GM12878 (cell line): ENCODE measurements at regions not wholly inside any gene's neighbourhood (a gene's known extent, or its start where the extent isn't known, plus 50 kb on each side); places are given as distances from the start of the nearest gene placed in this dataset.

Experiments used
- ATAC-seq: fragments of 200-7000 bp; cut with Tn5 transposase; 3 replicates; pipeline ENCODE4 v1.9.1; 2020; ENCODE audit warnings: mild to moderate bottlenecking, moderate library complexity
- BruUV-seq: library from RNA; stranded (reverse); fragments of 400-500 nt; replicated peaks from 2 replicates; lab custom pipeline; 2021; lab: Mats Ljungman, UMichigan
- CTCF ChIA-PET: fragments of 300-600 bp; sonication (Branson Sonifier 250); formaldehyde crosslinking; extraction: SDS; loops from one replicate; lab custom pipeline; 2021; ENCODE audit warnings: inconsistent platforms; lab: Yijun Ruan, JAX
- POLR2A ChIA-PET: fragments of 350-600 bp; formaldehyde crosslinking; extraction: SDS; loops from one replicate; lab custom pipeline; 2021; ENCODE audit warnings: inconsistent platforms; lab: Charles Lee
- RAD21 ChIA-PET: fragments of 300-600 bp; sonication (Branson Sonifier 250); formaldehyde crosslinking; loops from one replicate; lab custom pipeline; 2023; ENCODE audit warnings: antibody characterized with exemption; ENCODE audit not compliant: unreplicated experiment; lab: Charles Lee
- SMC1A ChIA-PET: fragments of 300-600 bp; sonication (Branson Sonifier 250); formaldehyde crosslinking; loops from one replicate; lab custom pipeline; 2023; ENCODE audit not compliant: unreplicated experiment, uncharacterized antibody; lab: Charles Lee
- DNase-seq: peaks from one replicate; pipeline ENCODE4 v3.0.0-alpha.2; 2011; ENCODE audit warnings: low read depth, low spot score
- FAIRE-seq: peaks from 3 replicates; lab custom pipeline; 2011; peaks lifted over from hg19 to GRCh38; lab: Jason Lieb, UNC
- H2AFZ ChIP-seq: 2 replicates; pipeline ENCODE4 v1.6.0; 2011; ENCODE audit warnings: low read depth, low read length, control low read depth; ENCODE audit not compliant: control insufficient read depth
- H3K27ac ChIP-seq: 2 replicates; pipeline ENCODE4 v1.5.1; 2011; ENCODE audit warnings: control low read depth; ENCODE audit not compliant: control insufficient read depth, insufficient read depth
- H3K27me3 ChIP-seq, 2 experiments: replicated peaks in 1 of 2; 2 replicates each; pipeline versions ENCODE4 v1.6.0 to v1.6.1; 2011; ENCODE audit warnings: low read length in 1 of 2; ENCODE audit not compliant: control insufficient read depth in 2 of 2, insufficient read depth in 2 of 2
- H3K36me3 ChIP-seq, 2 experiments: 2 replicates each; pipeline ENCODE4 v1.5.1; 2011; ENCODE audit warnings: low read length in 1 of 2; ENCODE audit not compliant: control insufficient read depth in 2 of 2, insufficient read depth in 2 of 2
- H3K4me1 ChIP-seq: 2 replicates; pipeline ENCODE4 v1.6.1; 2011; ENCODE audit warnings: mild to moderate bottlenecking, low read length, moderate library complexity, mixed read lengths; ENCODE audit not compliant: control insufficient read depth, insufficient read depth
- H3K4me2 ChIP-seq: 2 replicates; pipeline ENCODE4 v1.6.0; 2011; ENCODE audit warnings: control low read depth; ENCODE audit not compliant: control insufficient read depth, insufficient read depth
- H3K4me3 ChIP-seq: fragments of 200-600 bp; sonication (generic); 2 replicates; pipeline ENCODE4 v1.5.1; 2016
- H3K79me2 ChIP-seq: 2 replicates; pipeline ENCODE4 v1.6.0; 2011; ENCODE audit warnings: low read length; ENCODE audit not compliant: control insufficient read depth, insufficient read depth
- H3K9ac ChIP-seq: 2 replicates; pipeline ENCODE4 v1.8.0; 2011; ENCODE audit warnings: low read length, control low read depth, mixed read lengths; ENCODE audit not compliant: control insufficient read depth, insufficient read depth
- H3K9me3 ChIP-seq: replicated peaks from 3 replicates; pipeline ENCODE4 v1.5.1; 2011; ENCODE audit warnings: mild to moderate bottlenecking, low read length; ENCODE audit not compliant: control insufficient read depth, insufficient read depth
- H4K20me1 ChIP-seq: 2 replicates; pipeline ENCODE4 v1.6.0; 2011; ENCODE audit not compliant: control insufficient read depth, insufficient read depth
- BRCA1 ChIP-seq: IDR thresholded peaks from 2 replicates; pipeline ENCODE4 v1.6.1; 2011; ENCODE audit warnings: low read depth, low read length, improper control_type of control experiment
- CHD4 ChIP-seq: fragments of 200-600 bp; sonication (generic); IDR thresholded peaks from 2 replicates; pipeline ENCODE4 v1.6.1; 2016; ENCODE audit warnings: mild to moderate bottlenecking
- EGR1 ChIP-seq, 2 experiments: IDR thresholded peaks; 1 replicate in 1 of 2; 2 replicates in 1 of 2; pipeline ENCODE4 v1.6.1; 2011 to 2012; ENCODE audit warnings: low read depth in 2 of 2, low read length in 2 of 2, borderline replicate concordance in 1 of 2, mild to moderate bottlenecking in 1 of 2, moderate library complexity in 1 of 2
- HDAC6 ChIP-seq: fragments of 200-600 bp; sonication (generic); IDR thresholded peaks from one replicate; pipeline ENCODE4 v1.8.0; 2017; ENCODE audit warnings: antibody characterized with exemption; ENCODE audit not compliant: unreplicated experiment
- IKZF1 ChIP-seq: fragments of 450-650 bp; conservative IDR thresholded peaks from 2 replicates; pipeline ENCODE4 v1.6.1; 2017; ENCODE audit warnings: antibody characterized with exemption, mild to moderate bottlenecking
- JUND ChIP-seq: IDR thresholded peaks from 2 replicates; pipeline ENCODE4 v1.6.1; 2012; ENCODE audit warnings: low read depth, mild to moderate bottlenecking, low read length, improper control_type of control experiment, moderate library complexity
- KDM1A ChIP-seq: fragments of 200-600 bp; sonication (generic); IDR thresholded peaks from 2 replicates; pipeline ENCODE4 v1.6.1; 2016; ENCODE audit warnings: borderline replicate concordance
- NFYA ChIP-seq: IDR thresholded peaks from 2 replicates; pipeline ENCODE4 v1.6.1; 2011; ENCODE audit warnings: low read depth, mild to moderate bottlenecking, low read length, improper control_type of control experiment, borderline replicate concordance
- NR2F1 ChIP-seq: fragments of 450-650 bp; conservative IDR thresholded peaks from 2 replicates; pipeline ENCODE4 v1.6.1; 2017; ENCODE audit warnings: mild to moderate bottlenecking
- RB1 ChIP-seq: fragments of 450-650 bp; formaldehyde crosslinking; IDR thresholded peaks from 2 replicates; pipeline ENCODE4 v1.6.1; 2017; ENCODE audit warnings: mild to moderate bottlenecking, borderline replicate concordance
- RUNX3 ChIP-seq: IDR thresholded peaks from 2 replicates; pipeline ENCODE4 v1.6.1; 2012; ENCODE audit warnings: low read length, inconsistent platforms
- STAT3 ChIP-seq: IDR thresholded peaks from 2 replicates; pipeline ENCODE4 v1.6.1; 2011; ENCODE audit warnings: low read depth, low read length, improper control_type of control experiment
- USF1 ChIP-seq: IDR thresholded peaks from 2 replicates; pipeline ENCODE4 v1.6.1; 2011; ENCODE audit warnings: borderline replicate concordance, low read depth, mild to moderate bottlenecking, moderate library complexity, mixed read lengths, low read length; ENCODE audit not compliant: insufficient read depth; ENCODE audit errors: extremely low read length
- ZBTB4 ChIP-seq: fragments of 450-650 bp; formaldehyde crosslinking; IDR thresholded peaks from 2 replicates; pipeline ENCODE4 v1.4.0; 2022; ENCODE audit warnings: mild to moderate bottlenecking, moderate library complexity
- ZNF592 ChIP-seq: fragments of 450-650 bp; IDR thresholded peaks from 2 replicates; pipeline ENCODE4 v1.6.1; 2017; ENCODE audit warnings: mild to moderate bottlenecking, moderate library complexity
- ZSCAN29 ChIP-seq: fragments of 450-650 bp; IDR thresholded peaks from 2 replicates; pipeline ENCODE4 v1.6.1; 2017; ENCODE audit warnings: mild to moderate bottlenecking, moderate library complexity
- in situ Hi-C: fragments of 300-500 bp; cut with MboI; formaldehyde crosslinking; loops from 9 replicates; pipeline ENCODE4 v1.14.3; 2018; ENCODE audit warnings: mixed read lengths
- intact Hi-C: fragments of 100-400 bp; cut with micrococcal nuclease; formaldehyde crosslinking; loops from one replicate; pipeline ENCODE4 v1.14.2; 2022; ENCODE audit not compliant: unreplicated experiment

- no TSS peak for BruUV-seq
- intact Hi-C loops (no loop called here), in situ Hi-C loops (no loop called here)
- no peak overlapping the region for H3K27ac ChIP-seq
- no peak overlapping the region for H3K9ac ChIP-seq
- H4K20me1 ChIP-seq = no peaks in the 10 kb centered on the region
- SMC1A ChIA-PET = interaction anchor here (2.0 kb wide), 1 partner anchor 27 kb away, joined by 4 read pairs; no protein-coding TSS in a partner anchor
- POLR2A ChIA-PET = no interaction called here
- ATAC-seq (no peak), DNase-seq (no peak), FAIRE-seq (no peak)
- CTCF ChIA-PET = no interaction called here
- TF ChIP-seq NR2F1 (no peak), ZNF592 (no peak), ZBTB4 (CRISPR knock-in tag) (no peak), USF1 (no peak), IKZF1 (no peak), NFYA (no peak), EGR1 (IDR thresholded peaks at IDR 0.05; ENCODE audit: borderline replicate concordance in 1 of 2, low read depth in 2 of 2, low read length in 2 of 2) (no peak), ZSCAN29 (no peak), RB1 (no peak), KDM1A (no peak), HDAC6 (no peak), STAT3 (no peak), RUNX3 (no peak), CHD4 (no peak), BRCA1 (no peak), JUND (no peak)
- no peaks in the 10 kb centered on the region for H3K9me3 ChIP-seq
- no peak overlapping the region for H2AFZ ChIP-seq
- RAD21 ChIA-PET = no interaction called here
- no peaks in the 10 kb centered on the region for H3K27me3 ChIP-seq
- no peaks in the 10 kb centered on the region for H3K36me3 ChIP-seq
- H3K79me2 ChIP-seq = no peaks in the 10 kb centered on the region
- no peak overlapping the region for H3K4me2 ChIP-seq
- no peak overlapping the region for H3K4me3 ChIP-seq
- H3K4me1 ChIP-seq = no peaks in the 10 kb centered on the region
Measured at GRCh38 chr3:191648787-191649186, 187.8 kb downstream of the PYDC2 start.
